Muscle layer of colon (tissue), 2 donors: ENCODE measurements at regions not wholly inside any gene's neighbourhood (a gene's known extent, or its start where the extent isn't known, plus 50 kb on each side); places are given as distances from the start of the nearest gene placed in this dataset.

Experiments used
- H3K27ac ChIP-seq: one replicate; pipeline ENCODE4 v1.7.0; 2013; ENCODE audit warnings: low read depth, mild to moderate bottlenecking, low read length, moderate library complexity
- H3K27me3 ChIP-seq, 2 donors: one replicate each; pipeline ENCODE4 v1.7.0; 2013; ENCODE audit warnings: low read length in 2 of 2, mild to moderate bottlenecking in 2 of 2; ENCODE audit not compliant: insufficient read depth in 2 of 2, control insufficient read depth in 1 of 2
- H3K36me3 ChIP-seq: one replicate; pipeline ENCODE4 v1.7.0; 2013; ENCODE audit warnings: mild to moderate bottlenecking, low read length; ENCODE audit not compliant: insufficient read depth
- H3K4me1 ChIP-seq: one replicate; pipeline ENCODE4 v1.7.0; 2013; ENCODE audit warnings: mild to moderate bottlenecking, low read length; ENCODE audit not compliant: insufficient read depth
- H3K4me3 ChIP-seq, 2 donors: one replicate each; pipeline ENCODE4 v1.7.0; 2013; ENCODE audit warnings: low read length in 2 of 2, low read depth in 1 of 2, mild to moderate bottlenecking in 1 of 2, moderate library complexity in 1 of 2
- H3K9ac ChIP-seq: one replicate; pipeline ENCODE4 v1.7.0; 2013; ENCODE audit warnings: low read length
- H3K9me3 ChIP-seq: one replicate; pipeline ENCODE4 v1.7.0; 2013; ENCODE audit warnings: mild to moderate bottlenecking, low read length
- donor health status: abdominal sarcoma.
- donor health status: Adenocarcinoma of cecum.

DNA sequence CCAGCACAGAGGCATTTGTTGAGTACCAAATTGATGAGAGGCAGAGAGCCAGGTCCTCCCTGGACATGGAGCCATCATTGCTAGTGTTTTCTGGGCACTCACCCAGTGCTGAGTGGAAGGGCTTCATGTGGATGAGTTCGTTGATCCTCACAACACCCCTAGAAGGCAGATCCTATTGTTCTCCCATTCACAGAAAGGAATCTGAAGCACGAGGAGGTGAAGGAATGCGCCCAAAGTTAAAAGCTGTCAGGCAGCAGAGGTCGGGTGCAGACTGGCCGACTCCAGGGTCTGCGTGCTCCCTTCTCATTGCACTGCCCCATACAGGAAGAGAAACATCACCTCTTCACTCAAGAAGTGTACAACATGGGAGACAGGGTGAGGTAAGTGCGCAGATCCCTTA, 153.5 kb upstream of the TNPO1 start:
- Histone ChIP-seq H3K4me3 (no peak overlapping the region), H3K4me1 (peaks cover 6% of the 10 kb centered on the region), H3K36me3 (no peaks in the 10 kb centered on the region), H3K9ac (no peak overlapping the region), H3K9me3 (no peaks in the 10 kb centered on the region), H3K27me3 (no peaks in the 10 kb centered on the region), H3K27ac (no peak overlapping the region)

DNA sequence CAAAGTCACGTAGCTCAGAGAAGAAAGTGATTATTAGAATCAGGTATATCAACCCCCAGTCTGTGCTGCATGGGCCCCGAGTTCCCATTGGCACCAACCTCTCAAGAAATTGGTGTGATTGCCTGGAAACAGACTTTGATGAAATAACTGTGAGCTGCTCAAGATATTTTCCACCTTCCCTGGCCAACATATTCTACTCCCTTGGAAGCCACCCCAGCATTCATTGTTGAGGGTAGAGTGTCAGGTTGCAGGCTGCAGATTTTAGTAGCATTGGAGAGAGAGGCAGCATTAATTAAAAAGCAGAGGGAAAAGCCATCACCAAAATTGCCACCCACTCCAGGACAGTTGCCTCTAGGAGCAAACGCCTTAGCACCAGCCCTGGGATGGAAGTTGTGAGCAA, 154.2 kb upstream of the TNPO1 start:
- Histone ChIP-seq H3K27ac (no peak overlapping the region), H3K4me3 (no peak overlapping the region), H3K9ac (no peak overlapping the region), H3K9me3 (no peaks in the 10 kb centered on the region), H3K36me3 (no peaks in the 10 kb centered on the region), H3K4me1 (peaks cover 6% of the 10 kb centered on the region), H3K27me3 (no peaks in the 10 kb centered on the region)

DNA sequence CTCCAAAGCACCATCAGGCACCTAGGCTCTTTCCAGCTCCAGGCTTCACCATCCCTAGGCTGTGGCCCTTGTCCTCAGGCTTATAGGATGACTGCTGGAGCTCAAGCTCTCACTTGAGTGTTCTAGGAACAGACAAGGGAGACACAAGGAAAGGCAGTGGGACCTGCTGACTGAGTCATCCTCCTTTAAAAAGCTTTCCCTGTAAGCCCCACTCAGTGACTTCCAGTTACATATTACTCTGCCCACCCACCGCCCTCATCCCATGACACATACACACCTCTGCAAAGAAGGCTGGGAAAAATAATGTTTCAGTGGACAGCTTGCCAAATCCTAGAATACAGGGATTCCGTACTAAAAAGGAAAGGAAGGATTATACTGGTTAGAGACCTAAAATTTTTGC, 154.2 kb upstream of the ZNF366 start:
- H3K4me1 ChIP-seq, result peaks cover 6% of the 10 kb centered on the region
- no peaks in the 10 kb centered on the region for H3K9me3 ChIP-seq
- H3K27me3 ChIP-seq, result no peaks in the 10 kb centered on the region
- H3K36me3 ChIP-seq, result no peaks in the 10 kb centered on the region
- H3K9ac ChIP-seq, result no peak overlapping the region
- H3K4me3 ChIP-seq, result no peak overlapping the region
- H3K27ac ChIP-seq, result no peak overlapping the region

DNA sequence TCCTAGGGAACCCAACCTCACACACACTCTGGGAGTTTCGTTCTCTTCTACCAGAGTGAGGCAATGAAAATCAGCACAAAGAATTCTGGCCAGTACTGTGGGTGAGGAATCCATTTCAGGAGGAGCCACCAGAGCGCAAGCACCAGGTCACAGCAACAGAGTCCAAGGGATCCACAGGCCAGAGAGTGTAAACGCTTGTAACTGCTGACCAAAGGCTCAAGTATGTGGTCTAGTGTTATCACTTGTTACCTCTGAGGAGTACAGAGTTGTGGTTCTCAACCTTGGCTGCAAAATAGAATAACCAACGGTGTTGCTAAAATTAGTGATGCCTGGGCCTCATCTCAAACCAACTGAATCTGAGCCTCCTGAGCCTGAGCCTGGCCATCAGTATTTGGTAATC, 152.5 kb upstream of the ZNF366 start:
- Histone ChIP-seq H3K36me3 (no peaks in the 10 kb centered on the region), H3K27ac (no peak overlapping the region), H3K4me1 (peaks cover 6% of the 10 kb centered on the region), H3K9me3 (no peaks in the 10 kb centered on the region), H3K27me3 (no peaks in the 10 kb centered on the region), H3K4me3 (no peak overlapping the region), H3K9ac (no peak overlapping the region)

DNA sequence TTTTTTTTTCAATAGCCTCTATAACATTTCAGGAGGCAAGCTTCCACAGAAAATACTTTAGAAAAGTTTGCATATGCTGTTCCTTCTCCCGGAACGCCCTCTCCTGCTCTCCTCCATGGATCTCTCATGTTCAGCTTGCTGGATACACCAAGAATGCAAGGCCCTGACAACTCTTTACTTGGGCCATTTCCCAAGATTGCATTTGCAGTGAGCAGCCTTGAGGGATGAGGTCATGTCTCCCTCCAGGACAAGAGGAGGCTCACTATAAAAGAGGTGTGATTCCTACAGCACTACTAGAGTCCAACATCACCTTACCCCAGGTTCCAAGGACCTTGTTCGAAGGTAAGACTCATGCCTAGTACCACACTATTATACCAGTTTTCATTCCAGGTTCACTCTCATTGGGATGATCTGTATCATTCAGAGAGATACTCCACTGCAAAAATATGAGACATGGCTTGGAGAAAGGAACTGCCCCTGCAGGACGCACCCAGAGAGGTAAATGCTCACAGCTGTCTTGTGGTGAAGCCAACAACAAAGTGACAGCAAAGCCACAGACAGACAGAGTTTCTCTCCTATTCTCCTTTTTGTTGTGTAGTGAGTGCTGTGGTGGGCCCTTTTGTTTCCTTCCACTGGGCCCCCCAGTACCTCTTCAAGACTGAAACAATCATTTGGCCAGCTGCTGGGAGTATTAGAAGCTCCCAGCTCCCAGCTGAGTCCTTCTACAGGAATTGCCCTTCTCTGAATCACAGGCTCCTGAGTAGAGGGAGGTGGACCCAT, 151.7 kb upstream of the ZNF366 start:
- Histone ChIP-seq H3K27ac (no peak overlapping the region), H3K4me1 (peaks cover 11% of the 10 kb centered on the region), H3K9me3 (no peaks in the 10 kb centered on the region), H3K27me3 (no peaks in the 10 kb centered on the region), H3K9ac (no peak overlapping the region), H3K4me3 (no peak overlapping the region), H3K36me3 (no peaks in the 10 kb centered on the region)

DNA sequence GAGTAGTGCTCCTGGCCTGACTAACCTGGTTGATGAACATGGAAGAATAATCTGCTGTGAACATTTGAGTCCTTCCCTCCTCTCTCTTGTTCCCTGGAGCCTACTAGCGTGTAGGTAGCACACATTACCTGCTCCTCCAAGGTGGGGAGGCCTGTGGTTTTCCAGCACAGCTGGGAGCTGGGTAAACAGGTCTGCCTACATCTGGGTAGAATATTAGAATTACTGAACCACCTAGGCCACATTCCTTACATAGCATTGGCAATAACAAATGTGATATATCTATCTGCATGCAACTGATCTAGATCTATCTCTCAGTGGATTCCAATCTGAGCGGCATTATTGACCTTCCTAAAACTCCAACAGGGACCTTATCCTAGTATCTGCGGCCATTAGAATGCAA, 151.0 kb upstream of the ZNF366 start:
- Histone ChIP-seq H3K27me3 (no peaks in the 10 kb centered on the region), H3K27ac (no peak overlapping the region), H3K4me3 (no peak overlapping the region), H3K36me3 (no peaks in the 10 kb centered on the region), H3K4me1 (peaks cover 18% of the 10 kb centered on the region), H3K9me3 (no peaks in the 10 kb centered on the region), H3K9ac (no peak overlapping the region)

DNA sequence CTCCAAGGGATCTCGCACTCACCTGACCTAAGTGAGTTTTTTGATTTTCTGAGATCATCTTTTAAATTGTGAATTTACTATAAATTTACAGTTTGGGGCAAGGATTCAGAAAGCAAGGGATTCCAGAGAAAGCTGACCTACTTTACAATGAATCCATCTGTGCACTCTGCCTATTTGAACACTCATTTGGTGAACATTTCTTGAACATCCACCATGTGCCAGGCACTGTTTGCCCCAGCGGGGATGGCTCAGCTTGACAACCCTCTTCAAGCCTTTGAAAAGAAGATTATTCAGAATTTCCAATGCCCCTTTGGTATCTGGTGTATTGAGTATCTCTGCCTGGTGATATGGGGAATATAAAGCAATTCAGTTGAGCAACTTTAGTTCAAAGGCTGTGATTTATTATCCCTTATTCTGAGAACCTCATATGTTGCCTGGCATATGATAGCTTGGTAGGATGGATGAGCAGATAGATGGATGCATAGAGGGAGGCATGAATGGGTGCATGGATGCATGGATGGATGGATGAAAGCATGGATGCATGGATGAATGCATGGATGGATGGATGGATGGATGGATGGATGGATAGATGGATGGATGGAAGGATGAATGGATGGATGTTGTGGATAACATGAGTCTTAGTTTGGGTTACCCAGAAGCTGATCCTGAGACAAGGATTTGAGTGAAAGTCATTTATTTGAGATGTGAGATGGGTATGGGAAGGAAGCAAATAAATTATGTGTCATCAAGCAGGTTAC, 149.7 kb upstream of the ZNF366 start:
- no peaks in the 10 kb centered on the region for H3K27me3 ChIP-seq
- H3K9ac ChIP-seq, result no peak overlapping the region
- no peaks in the 10 kb centered on the region for H3K36me3 ChIP-seq
- H3K9me3 ChIP-seq, result no peaks in the 10 kb centered on the region
- no peak overlapping the region for H3K4me3 ChIP-seq
- H3K4me1 ChIP-seq, result peaks cover 17% of the 10 kb centered on the region
- no peak overlapping the region for H3K27ac ChIP-seq

DNA sequence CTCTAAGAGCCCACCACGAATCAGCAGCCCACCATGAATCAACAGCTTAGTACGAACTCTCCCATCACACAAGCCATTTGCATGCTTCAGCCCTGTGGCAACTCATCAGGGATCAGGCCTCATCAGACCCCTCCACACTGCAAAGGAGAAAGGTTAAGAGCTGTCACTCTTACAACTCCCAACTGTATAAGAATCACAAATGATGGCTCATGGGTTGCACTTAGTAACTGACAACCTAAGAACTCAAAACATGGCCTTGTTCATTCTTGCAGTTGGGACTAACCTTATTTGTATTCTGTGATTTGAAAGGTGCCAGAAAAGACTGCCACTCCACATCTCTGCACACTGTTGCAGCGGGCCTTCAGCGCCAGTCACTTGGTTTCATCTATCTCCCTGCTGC, 149.1 kb upstream of the ZNF366 start:
- Histone ChIP-seq H3K4me1 (peaks cover 17% of the 10 kb centered on the region), H3K27ac (no peak overlapping the region), H3K27me3 (no peaks in the 10 kb centered on the region), H3K36me3 (no peaks in the 10 kb centered on the region), H3K4me3 (no peak overlapping the region), H3K9ac (no peak overlapping the region), H3K9me3 (no peaks in the 10 kb centered on the region)

DNA sequence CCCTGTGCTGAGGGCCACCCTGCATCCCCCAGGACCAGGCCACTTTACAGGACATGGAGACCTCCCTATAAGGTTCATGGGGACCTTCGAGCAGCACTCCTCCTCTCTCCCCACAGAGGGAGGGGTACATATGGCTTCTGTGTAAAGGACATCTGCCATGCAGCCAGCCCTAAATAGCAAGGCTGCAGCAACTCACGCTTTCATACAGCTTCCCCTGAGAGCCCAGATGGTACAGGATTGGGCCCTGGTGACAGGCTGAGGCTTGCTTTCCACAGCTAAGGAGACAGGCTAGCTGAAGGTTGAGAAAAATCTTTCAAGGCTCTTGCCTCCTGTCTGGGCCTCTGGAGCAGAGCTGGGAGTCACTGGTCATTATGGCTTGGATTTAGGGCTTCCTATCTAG, 147.0 kb upstream of the ZNF366 start:
- Histone ChIP-seq H3K9me3 (no peaks in the 10 kb centered on the region), H3K27me3 (no peaks in the 10 kb centered on the region), H3K4me3 (no peak overlapping the region), H3K9ac (no peak overlapping the region), H3K36me3 (no peaks in the 10 kb centered on the region), H3K27ac (no peak overlapping the region), H3K4me1 (peaks cover 19% of the 10 kb centered on the region)

DNA sequence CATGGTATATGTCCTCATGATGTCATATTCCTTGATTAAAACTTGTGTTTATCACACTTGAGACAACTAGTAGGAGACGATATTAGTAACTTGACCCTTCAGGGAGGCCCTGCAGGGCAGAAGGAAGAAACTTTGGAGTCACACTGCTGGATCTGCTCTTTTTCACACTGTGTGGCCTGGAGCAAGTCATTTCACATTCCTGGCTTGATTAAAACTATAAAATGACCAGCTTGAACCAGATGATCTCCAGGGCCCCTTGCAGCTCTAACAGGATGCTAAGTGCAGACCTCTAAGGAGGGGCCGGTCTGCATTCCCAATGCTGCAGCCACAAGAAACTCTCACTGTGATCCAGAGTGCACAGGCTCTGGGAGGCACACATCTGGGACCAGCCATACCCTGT, 146.4 kb upstream of the ZNF366 start:
- Histone ChIP-seq H3K27me3 (no peaks in the 10 kb centered on the region), H3K9me3 (no peaks in the 10 kb centered on the region), H3K27ac (no peak overlapping the region), H3K4me3 (no peak overlapping the region), H3K36me3 (no peaks in the 10 kb centered on the region), H3K9ac (no peak overlapping the region), H3K4me1 (peaks cover 24% of the 10 kb centered on the region)

DNA sequence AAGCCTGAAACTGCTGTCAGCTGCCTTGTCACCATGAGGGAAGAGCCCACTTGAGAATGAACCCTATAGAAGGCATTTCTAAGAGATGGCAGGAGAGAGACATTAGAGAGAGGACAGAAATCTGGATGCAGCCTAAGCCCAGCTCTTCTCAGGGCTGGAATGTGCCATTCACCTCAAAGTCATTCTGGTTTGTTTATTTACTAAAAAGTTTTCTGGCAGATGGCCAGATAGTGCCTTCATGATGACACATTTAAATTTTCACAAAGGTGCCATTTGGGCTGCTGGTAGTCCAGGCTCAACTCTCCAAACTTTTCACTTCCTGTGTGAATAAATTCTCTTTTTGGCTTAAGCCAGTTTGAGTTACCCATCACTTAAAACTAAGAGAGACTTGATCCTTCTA, 144.6 kb upstream of the ZNF366 start:
- H3K4me1 ChIP-seq, result peaks cover 38% of the 10 kb centered on the region
- no peak overlapping the region for H3K4me3 ChIP-seq

DNA sequence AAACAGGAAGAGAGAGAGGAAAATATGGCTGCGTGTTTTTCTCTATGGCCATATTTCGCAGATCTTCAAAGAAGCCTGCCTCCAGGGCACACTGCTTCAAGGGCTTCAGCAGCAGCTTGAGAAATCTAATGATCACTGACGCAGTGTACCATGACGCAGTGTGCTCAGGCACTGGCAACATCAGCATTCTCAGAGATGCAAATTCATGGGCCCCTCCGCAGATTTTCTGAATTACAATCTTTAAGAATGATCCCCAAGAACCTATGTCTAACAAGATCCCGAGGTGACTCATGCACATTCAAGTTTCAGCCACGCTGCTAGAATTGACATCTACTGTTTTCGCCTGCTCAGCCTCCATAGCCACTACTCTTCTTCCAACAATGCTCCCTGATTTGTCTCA, 143.9 kb upstream of the ZNF366 start:
- H3K36me3 ChIP-seq, result no peaks in the 10 kb centered on the region
- H3K9me3 ChIP-seq, result no peaks in the 10 kb centered on the region
- H3K27ac ChIP-seq, result no peak overlapping the region
- H3K9ac ChIP-seq, result no peak overlapping the region
- no peaks in the 10 kb centered on the region for H3K27me3 ChIP-seq
- H3K4me3 ChIP-seq, result no peak overlapping the region
- peaks cover 38% of the 10 kb centered on the region for H3K4me1 ChIP-seq

More for the DNA sequence above, 144.6 kb upstream of the ZNF366 start:
- Histone ChIP-seq H3K27me3 (no peaks in the 10 kb centered on the region), H3K27ac (no peak overlapping the region), H3K9ac (no peak overlapping the region), H3K36me3 (no peaks in the 10 kb centered on the region), H3K9me3 (no peaks in the 10 kb centered on the region)
